ENCODE measurements at regions not wholly inside any gene's neighbourhood (a gene's known extent, or its start where the extent isn't known, plus 50 kb on each side); places are given as distances from the start of the nearest gene placed in this dataset.

GRCh38 chr4:138110815-138111214 lies 131.3 kb downstream of the SLC7A11 start:
- TF ChIP-seq CTCF (conservative IDR thresholded peaks at IDR 0.05; ENCODE audit: low read depth, low read length) (no peak), RAD21 (IDR thresholded peaks at IDR 0.05; ENCODE audit: low read length) (no peak), POLR2A (IDR thresholded peaks at IDR 0.05; ENCODE audit: low read depth, low read length) (no peak), FOS (IDR thresholded peaks at IDR 0.05; ENCODE audit: low read depth, low read length) (no peak), BHLHE40 (IDR thresholded peaks at IDR 0.05; ENCODE audit: low read depth, low read length) (no peak)

Measured in IMR-90 (cell line).